Common myeloid progenitor, CD34-positive (primary cell): ENCODE measurements at regions not wholly inside any gene's neighbourhood (a gene's known extent, or its start where the extent isn't known, plus 50 kb on each side); places are given as distances from the start of the nearest gene placed in this dataset.

Experiments
- CTCF ChIA-PET: fragments of 350-600 bp; sonication (Branson Sonifier 250); formaldehyde crosslinking; loops from one replicate; lab custom pipeline; 2021; ENCODE audit warnings: antibody characterized with exemption; lab: Charles Lee
- POLR2A ChIA-PET: fragments of 350-600 bp; sonication (Branson Sonifier 250); formaldehyde crosslinking; loops from one replicate; lab custom pipeline; 2021; ENCODE audit warnings: antibody characterized with exemption; lab: Charles Lee
- DNase-seq, 3 donors: peaks; one replicate each; pipeline versions ENCODE4 v3.0.0 to v3.0.0-alpha.2; 2013
- H3K27ac ChIP-seq, 2 experiments: 1 replicate in 1 of 2; 2 replicates in 1 of 2; pipeline ENCODE4 v1.7.0; 2013; ENCODE audit warnings: inconsistent platforms in 2 of 2, low read length in 2 of 2, mild to moderate bottlenecking in 2 of 2, low read depth in 1 of 2, moderate library complexity in 1 of 2; ENCODE audit not compliant: severe bottlenecking in 2 of 2, insufficient read depth in 1 of 2, poor library complexity in 1 of 2
- H3K27me3 ChIP-seq, 5 experiments: replicated peaks in 2 of 5; 1 replicate in 3 of 5; 2 replicates in 2 of 5; pipeline versions ENCODE4 v1.6.1 to v1.7.0; 2013; ENCODE audit warnings: low read length in 4 of 5, mild to moderate bottlenecking in 2 of 5, moderate library complexity in 2 of 5, inconsistent platforms in 1 of 5; ENCODE audit not compliant: insufficient read depth in 5 of 5, control insufficient read depth in 4 of 5
- H3K36me3 ChIP-seq, 4 experiments: 1 replicate in 2 of 4; 2 replicates in 2 of 4; pipeline versions ENCODE4 v1.6.1 to v1.7.0; 2013; ENCODE audit warnings: low read length in 3 of 4, control low read depth in 1 of 4, mild to moderate bottlenecking in 1 of 4; ENCODE audit not compliant: control insufficient read depth in 4 of 4, insufficient read depth in 4 of 4
- H3K4me1 ChIP-seq, 4 experiments: 1 replicate in 3 of 4; 2 replicates in 1 of 4; pipeline versions ENCODE4 v1.6.1 to v1.7.1; 2013; ENCODE audit warnings: low read length in 3 of 4, mild to moderate bottlenecking in 3 of 4, control low read depth in 1 of 4, inconsistent platforms in 1 of 4, moderate library complexity in 1 of 4; ENCODE audit not compliant: control insufficient read depth in 4 of 4, insufficient read depth in 4 of 4; ENCODE audit errors: control extremely low read depth in 1 of 4
- H3K4me3 ChIP-seq, 7 experiments: 1 replicate in 4 of 7; 2 replicates in 3 of 7; pipeline versions ENCODE4 v1.5.1 to v1.7.0; 2013; ENCODE audit warnings: mild to moderate bottlenecking in 7 of 7, low read length in 6 of 7, moderate library complexity in 6 of 7, inconsistent platforms in 2 of 7, low read depth in 2 of 7, control low read depth in 1 of 7; ENCODE audit not compliant: insufficient read depth in 4 of 7, control insufficient read depth in 1 of 7; ENCODE audit errors: extremely low read depth in 1 of 7
- H3K9me3 ChIP-seq, 5 experiments: 1 replicate in 4 of 5; 2 replicates in 1 of 5; pipeline versions ENCODE4 v1.6.1 to v1.7.1; 2013; ENCODE audit warnings: low read length in 4 of 5, mild to moderate bottlenecking in 2 of 5, inconsistent platforms in 1 of 5, low read depth in 1 of 5, moderate library complexity in 1 of 5; ENCODE audit not compliant: control insufficient read depth in 4 of 5, insufficient read depth in 2 of 5; ENCODE audit errors: control extremely low read depth in 1 of 5
- WGBS: methylation state at CpG from one replicate; pipeline ENCODE4 v1.1.5; 2013; ENCODE audit not compliant: insufficient coverage; 5-methylcytosine and 5-hydroxymethylcytosine counted together

GRCh38 chr6:8760951-8761350 lies 325.6 kb upstream of the SLC35B3 start:
- CTCF ChIA-PET, result no interaction called here
- H3K4me1 ChIP-seq, result no peaks in the 10 kb centered on the region
- no peak for DNase-seq
- H3K4me3 ChIP-seq, result no peak overlapping the region
- no peak overlapping the region for H3K27ac ChIP-seq
- no peaks in the 10 kb centered on the region for H3K9me3 ChIP-seq
- POLR2A ChIA-PET, result no interaction called here
- H3K27me3 ChIP-seq, result no peaks in the 10 kb centered on the region
- H3K36me3 ChIP-seq, result no peaks in the 10 kb centered on the region
- WGBS, result no CpG with 5 or more reads among the region's 1 CpG

DNA sequence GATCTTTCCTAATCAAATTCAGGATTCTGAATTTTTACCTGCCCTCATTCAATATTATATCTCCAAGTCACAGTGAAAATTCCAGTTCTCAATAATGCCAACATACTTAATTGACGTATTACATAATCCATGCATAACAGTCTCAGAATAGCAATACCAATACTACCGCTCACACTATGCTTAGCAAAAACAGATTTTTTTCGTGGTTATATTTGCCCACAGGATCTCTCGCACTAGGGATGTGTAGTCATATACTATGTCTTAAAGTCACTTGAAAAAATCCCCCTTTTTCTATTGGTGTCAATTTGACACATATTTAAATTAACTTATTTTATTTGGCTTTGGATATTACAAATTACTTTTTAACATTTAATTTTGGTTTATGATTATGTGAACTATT lies 323.1 kb upstream of the SLC35B3 start:
- WGBS, result 100% methylated on average over 1 of the region's 4 CpGs
- CTCF ChIA-PET, result no interaction called here
- H3K27me3 ChIP-seq, result no peaks in the 10 kb centered on the region
- POLR2A ChIA-PET, result no interaction called here
- H3K27ac ChIP-seq, result no peak overlapping the region
- no peak for DNase-seq
- no peaks in the 10 kb centered on the region for H3K36me3 ChIP-seq
- H3K4me1 ChIP-seq, result no peaks in the 10 kb centered on the region
- no peak overlapping the region for H3K4me3 ChIP-seq
- H3K9me3 ChIP-seq, result no peaks in the 10 kb centered on the region

GRCh38 chr6:8750627-8751026 lies 315.3 kb upstream of the SLC35B3 start:
- no peak for DNase-seq
- Histone ChIP-seq H3K36me3 (no peaks in the 10 kb centered on the region), H3K4me3 (no peak overlapping the region), H3K27ac (no peak overlapping the region), H3K9me3 (no peaks in the 10 kb centered on the region), H3K4me1 (no peaks in the 10 kb centered on the region), H3K27me3 (no peaks in the 10 kb centered on the region)
- WGBS, result 100% methylated on average over 2 of the region's 4 CpGs
- ChIA-PET CTCF (no interaction called here), POLR2A (no interaction called here)

DNA sequence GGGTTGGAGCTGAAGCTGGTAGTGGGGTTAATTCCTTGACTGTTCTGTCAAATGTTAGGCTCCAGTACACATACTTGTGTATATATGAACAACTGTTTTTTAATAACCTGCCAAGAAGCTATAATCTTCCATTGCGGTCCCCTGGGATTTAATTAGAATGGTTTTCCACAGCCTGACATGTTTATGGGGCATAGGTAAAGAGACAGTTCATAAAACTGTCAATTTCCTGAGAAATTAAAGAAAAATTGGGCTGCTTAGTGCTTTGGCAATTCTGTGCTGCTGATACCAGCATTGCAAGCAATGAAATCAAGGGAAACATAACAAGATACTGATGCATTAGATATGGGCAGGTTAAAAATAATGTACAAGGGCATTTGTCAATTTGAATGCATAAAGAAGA lies 314.1 kb upstream of the SLC35B3 start:
- WGBS, result no CpG with 5 or more reads among the region's 1 CpG
- H3K4me1 ChIP-seq, result no peaks in the 10 kb centered on the region
- H3K36me3 ChIP-seq, result no peaks in the 10 kb centered on the region
- no peak overlapping the region for H3K4me3 ChIP-seq
- DNase-seq, result no peak
- H3K27me3 ChIP-seq, result no peaks in the 10 kb centered on the region
- no peak overlapping the region for H3K27ac ChIP-seq
- CTCF ChIA-PET, result no interaction called here
- no peaks in the 10 kb centered on the region for H3K9me3 ChIP-seq
- POLR2A ChIA-PET, result no interaction called here

DNA sequence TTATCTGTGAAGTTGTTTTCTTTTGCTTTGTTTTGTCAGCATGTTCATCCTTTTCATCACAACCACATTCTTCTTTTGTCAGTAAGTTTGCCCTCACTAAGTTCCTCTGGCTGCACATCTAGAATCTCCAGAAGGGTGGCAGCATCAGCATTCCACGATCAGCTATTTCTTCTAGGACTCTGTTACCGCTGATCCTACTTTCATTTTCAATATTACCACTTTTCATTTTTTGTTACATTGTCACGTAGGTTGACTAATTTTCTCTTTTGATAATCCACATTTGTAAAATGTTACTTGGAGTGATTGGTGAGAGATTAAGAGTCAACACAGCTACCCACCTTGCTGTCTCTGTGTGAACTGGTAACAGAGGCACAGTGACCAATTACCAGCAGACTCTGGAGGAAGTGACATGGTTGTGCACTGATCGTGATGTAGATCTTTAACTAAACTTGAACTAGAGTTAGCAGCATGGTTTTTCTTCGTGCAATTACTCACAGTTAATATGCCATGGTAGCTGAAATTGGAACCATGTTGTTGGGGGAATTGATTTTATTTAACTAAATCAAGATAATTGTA lies 307.9 kb upstream of the SLC35B3 start:
- peak overlapping the region in 6 of 7 experiments; percentile 38 to 84 (median 60) for H3K4me3 ChIP-seq
- 0% methylated on average over 1 of the region's 5 CpGs for WGBS
- ChIA-PET POLR2A (no interaction called here), CTCF (interaction anchor here (0.8 to 1.6 kb wide), 2 partner anchors 18 to 36 kb away, joined by 3 read pairs; no protein-coding TSS in a partner anchor)
- H3K27ac ChIP-seq, result peak overlapping the region; percentile 29 to 77
- DNase-seq, result peak; percentile 29 to 73 (median 61)
- H3K27me3 ChIP-seq, result no peaks in the 10 kb centered on the region
- peaks cover 0 to 2% (median 0%) of the 10 kb centered on the region in 5 experiments for H3K9me3 ChIP-seq
- peaks cover 0 to 2% (median 0%) of the 10 kb centered on the region in 4 experiments for H3K4me1 ChIP-seq
- H3K36me3 ChIP-seq, result no peaks in the 10 kb centered on the region

- no CpG with 5 or more reads among the region's 2 CpGs for whole genome bisulfite sequencing
- Histone ChIP-seq H3K4me1 (peaks cover 0 to 10% (median 5%) of the 10 kb centered on the region in 4 experiments), H3K4me3 (no peak overlapping the region), H3K9me3 (peaks cover 0 to 2% (median 0%) of the 10 kb centered on the region in 5 experiments), H3K27me3 (no peaks in the 10 kb centered on the region), H3K36me3 (no peaks in the 10 kb centered on the region), H3K27ac (no peak overlapping the region)
- CTCF ChIA-PET, result no interaction called here
- DNase-seq, result no peak
- POLR2A ChIA-PET, result no interaction called here
Observed at GRCh38 chr6:8739454-8739853, 304.1 kb upstream of the SLC35B3 start.

- H3K27ac ChIP-seq, result no peak overlapping the region
- H3K36me3 ChIP-seq, result no peaks in the 10 kb centered on the region
- H3K9me3 ChIP-seq, result peaks cover 0 to 2% (median 0%) of the 10 kb centered on the region in 5 experiments
- CTCF ChIA-PET, result no interaction called here
- H3K4me3 ChIP-seq, result no peak overlapping the region
- H3K27me3 ChIP-seq, result no peaks in the 10 kb centered on the region
- peaks cover 0 to 10% (median 5%) of the 10 kb centered on the region in 4 experiments for H3K4me1 ChIP-seq
- no CpG with 5 or more reads among the region's 2 CpGs for WGBS
- no peak for DNase-seq
- POLR2A ChIA-PET, result no interaction called here
Observed at GRCh38 chr6:8738951-8739350, 303.6 kb upstream of the SLC35B3 start.
